CD4-positive, alpha-beta T cell treated with Interleukin-12 subunit alpha and Interleukin-12 subunit beta, for 1 hour (primary cell): ENCODE measurements at regions not wholly inside any gene's neighbourhood (a gene's known extent, or its start where the extent isn't known, plus 50 kb on each side); places are given as distances from the start of the nearest gene placed in this dataset.

ENCODE experiments used
- DNase-seq: peaks from one replicate; pipeline ENCODE4 v3.0.0-alpha.2; 2020

GRCh38 chr19:32191921-32192320 lies 153.5 kb upstream of the ZNF507 start:
- DNase-seq = no peak

GRCh38 chr19:32195706-32196610 lies 149.5 kb upstream of the ZNF507 start:
- DNase-seq = no peak

- DNase-seq = no peak
These were observed 148.6 kb upstream of the ZNF507 start for GRCh38 chr19:32196690-32197420.

GRCh38 chr19:32197896-32198882 lies 147.2 kb upstream of the ZNF507 start:
- DNase-seq = no peak

GRCh38 chr19:32199501-32200040 lies 145.8 kb upstream of the ZNF507 start:
- DNase-seq = no peak

GRCh38 chr19:32200312-32201038 lies 144.9 kb upstream of the ZNF507 start:
- no peak for DNase-seq

- no peak for DNase-seq
These were observed 144.2 kb upstream of the ZNF507 start for GRCh38 chr19:32201211-32201610.

GRCh38 chr19:32201636-32202051 lies 143.8 kb upstream of the ZNF507 start:
- DNase-seq = no peak

GRCh38 chr19:32202244-32202643 lies 143.2 kb upstream of the ZNF507 start:
- DNase-seq = no peak

- DNase-seq = no peak
These were observed 142.2 kb upstream of the ZNF507 start for GRCh38 chr19:32203161-32203560.

GRCh38 chr19:32206065-32206464 lies 139.3 kb upstream of the ZNF507 start:
- DNase-seq = no peak

- DNase-seq = no peak
These were observed 137.3 kb upstream of the ZNF507 start for GRCh38 chr19:32208060-32208459.

- no peak for DNase-seq
These were observed 126.0 kb upstream of the ZNF507 start for GRCh38 chr19:32219392-32219791.

- no peak for DNase-seq
These were observed 125.4 kb upstream of the ZNF507 start for GRCh38 chr19:32219881-32220472.

- DNase-seq = no peak
These were observed 124.5 kb upstream of the ZNF507 start for GRCh38 chr19:32220951-32221350.

- no peak for DNase-seq
These were observed 122.9 kb upstream of the ZNF507 start for GRCh38 chr19:32222556-32222955.

GRCh38 chr19:32223106-32223505 lies 122.3 kb upstream of the ZNF507 start:
- DNase-seq = no peak

GRCh38 chr19:32223595-32224370 lies 121.6 kb upstream of the ZNF507 start:
- no peak for DNase-seq

GRCh38 chr19:32224371-32225244 lies 120.8 kb upstream of the ZNF507 start:
- DNase-seq = peak; percentile 53
